ENCODE measurements at regions not wholly inside any gene's neighbourhood (a gene's known extent, or its start where the extent isn't known, plus 50 kb on each side); places are given as distances from the start of the nearest gene placed in this dataset.
A peak's percentile ranks its signal among the peaks of the same experiment; 100 is the strongest.

GRCh38 chr5:125750861-125751186 is 672.4 kb upstream of the GRAMD2B start:
- DNase-seq (ENCODE audit: low read depth) = no peak

GRCh38 chr5:125756456-125756855 is 666.8 kb upstream of the GRAMD2B start:
- peak; percentile 9 for DNase-seq (ENCODE audit: low read depth)

- DNase-seq (ENCODE audit: low read depth) = no peak
Measured at GRCh38 chr5:125766706-125767105, 656.5 kb upstream of the GRAMD2B start.

- DNase-seq (ENCODE audit: low read depth) = no peak
Measured at GRCh38 chr5:125775896-125776295, 647.3 kb upstream of the GRAMD2B start.

GRCh38 chr5:125776656-125777139 is 646.5 kb upstream of the GRAMD2B start:
- no peak for DNase-seq (ENCODE audit: low read depth)

GRCh38 chr5:125778791-125779190 is 644.4 kb upstream of the GRAMD2B start:
- no peak for DNase-seq (ENCODE audit: low read depth)

GRCh38 chr5:125785407-125785806 is 637.8 kb upstream of the GRAMD2B start:
- DNase-seq (ENCODE audit: low read depth) = no peak

GRCh38 chr5:125786021-125786420 is 637.2 kb upstream of the GRAMD2B start:
- DNase-seq (ENCODE audit: low read depth) = no peak

- DNase-seq (ENCODE audit: low read depth) = no peak
Measured at GRCh38 chr5:125793470-125793869, 629.7 kb upstream of the GRAMD2B start.

- no peak for DNase-seq (ENCODE audit: low read depth)
Measured at GRCh38 chr5:125794922-125795321, 628.3 kb upstream of the GRAMD2B start.

- peak; percentile 18 for DNase-seq (ENCODE audit: low read depth)
Measured at GRCh38 chr5:125798307-125798706, 624.9 kb upstream of the GRAMD2B start.

- DNase-seq (ENCODE audit: low read depth) = no peak
Measured at GRCh38 chr5:125812651-125813050, 610.6 kb upstream of the GRAMD2B start.

- DNase-seq (ENCODE audit: low read depth) = no peak
Measured at GRCh38 chr5:125813221-125813974, 609.8 kb upstream of the GRAMD2B start.

GRCh38 chr5:125814119-125814518 is 609.1 kb upstream of the GRAMD2B start:
- DNase-seq (ENCODE audit: low read depth) = no peak

GRCh38 chr5:125823572-125823971 is 599.6 kb upstream of the GRAMD2B start:
- peak; percentile 72 for DNase-seq (ENCODE audit: low read depth)

- no peak for DNase-seq (ENCODE audit: low read depth)
Measured at GRCh38 chr5:125826214-125826613, 597.0 kb upstream of the GRAMD2B start.

GRCh38 chr5:125829349-125829748 is 593.9 kb upstream of the GRAMD2B start:
- DNase-seq (ENCODE audit: low read depth) = no peak

GRCh38 chr5:125833398-125833797 is 589.8 kb upstream of the GRAMD2B start:
- DNase-seq (ENCODE audit: low read depth) = no peak

GRCh38 chr5:125834438-125835115 is 588.6 kb upstream of the GRAMD2B start:
- DNase-seq (ENCODE audit: low read depth) = no peak

GRCh38 chr5:125835293-125836172 is 587.7 kb upstream of the GRAMD2B start:
- DNase-seq (ENCODE audit: low read depth) = peak; percentile 10

GRCh38 chr5:125836256-125836655 is 587.0 kb upstream of the GRAMD2B start:
- peak; percentile 6 for DNase-seq (ENCODE audit: low read depth)

- DNase-seq (ENCODE audit: low read depth) = no peak
Measured at GRCh38 chr5:125837866-125838265, 585.3 kb upstream of the GRAMD2B start.

- DNase-seq (ENCODE audit: low read depth) = no peak
Measured at GRCh38 chr5:125847561-125847960, 575.6 kb upstream of the GRAMD2B start.
